Calu3 (cell line): ENCODE measurements at regions not wholly inside any gene's neighbourhood (a gene's known extent, or its start where the extent isn't known, plus 50 kb on each side); places are given as distances from the start of the nearest gene placed in this dataset.

Source experiments
- BruUV-seq: library from RNA; stranded (reverse); fragments of 400-500 nt; replicated peaks from 2 replicates; lab custom pipeline; 2021; lab: Mats Ljungman, UMichigan
- CTCF ChIA-PET: fragments of 300-600 bp; sonication (Branson Sonifier 250); formaldehyde crosslinking; loops from one replicate; lab custom pipeline; 2022; ENCODE audit warnings: antibody characterized with exemption; lab: Charles Lee
- DNase-seq: peaks from one replicate; pipeline ENCODE4 v3.0.0; 2022
- H3K27ac Mint-ChIP-seq: one replicate; pipeline ENCODE4 v1.8.0; 2022; ENCODE audit warnings: mixed read lengths; ENCODE audit not compliant: unreplicated experiment
- H3K27me3 Mint-ChIP-seq: one replicate; pipeline ENCODE4 v1.8.0; 2022; ENCODE audit warnings: mixed read lengths; ENCODE audit not compliant: unreplicated experiment
- H3K36me3 Mint-ChIP-seq: one replicate; pipeline ENCODE4 v1.8.0; 2022; ENCODE audit warnings: mild to moderate bottlenecking, moderate library complexity, mixed read lengths; ENCODE audit not compliant: insufficient read depth, unreplicated experiment
- H3K4me1 Mint-ChIP-seq: one replicate; pipeline ENCODE4 v1.8.0; 2022; ENCODE audit warnings: mild to moderate bottlenecking, low read depth, mixed read lengths; ENCODE audit not compliant: unreplicated experiment
- H3K4me3 Mint-ChIP-seq: one replicate; pipeline ENCODE4 v1.8.0; 2022; ENCODE audit warnings: mild to moderate bottlenecking, low read depth, moderate library complexity, mixed read lengths; ENCODE audit not compliant: unreplicated experiment
- H3K9me3 Mint-ChIP-seq: one replicate; pipeline ENCODE4 v1.8.0; 2022; ENCODE audit warnings: low read depth, mixed read lengths; ENCODE audit not compliant: unreplicated experiment
- intact Hi-C: fragments of 100-400 bp; cut with micrococcal nuclease; formaldehyde crosslinking; loops from one replicate; pipeline ENCODE4 v1.10.0; 2022; ENCODE audit not compliant: unreplicated experiment
- TF ChIP-seq, protein P1 (sequence below): fragments of 200-600 bp; IDR thresholded peaks from one replicate; pipeline ENCODE4 v1.8.0; 2022; ENCODE audit warnings: antibody characterized with exemption; ENCODE audit not compliant: unreplicated experiment

DNA sequence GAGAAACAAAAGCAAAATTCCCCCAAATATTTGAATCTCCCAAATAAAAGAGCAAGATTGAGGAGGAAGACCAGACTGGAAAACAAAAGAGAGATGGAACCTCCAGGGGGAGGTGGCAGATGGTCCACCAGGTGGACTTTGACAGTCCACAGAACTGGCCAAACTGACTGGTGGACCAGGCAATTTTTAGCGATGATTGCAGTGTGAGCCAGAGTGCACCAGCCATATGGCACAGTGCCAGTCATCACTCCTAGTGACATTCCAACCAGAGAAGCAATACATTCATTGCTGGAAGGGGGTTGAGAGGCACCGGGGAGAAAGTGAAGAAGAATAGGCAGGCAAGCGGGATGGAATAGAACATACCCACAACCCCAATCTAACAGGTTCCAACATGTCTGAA lies 182.9 kb downstream of the EXOC5 start:
- Mint-ChIP-seq H3K9me3 (no peaks in the 10 kb centered on the region), H3K36me3 (no peaks in the 10 kb centered on the region), H3K27ac (no peak overlapping the region), H3K27me3 (peaks cover 46% of the 10 kb centered on the region), H3K4me1 (no peaks in the 10 kb centered on the region), H3K4me3 (no peak overlapping the region)
- CTCF ChIA-PET: no interaction called here
- BruUV-seq: no TSS peak
- TF ChIP-seq, protein P1, sequence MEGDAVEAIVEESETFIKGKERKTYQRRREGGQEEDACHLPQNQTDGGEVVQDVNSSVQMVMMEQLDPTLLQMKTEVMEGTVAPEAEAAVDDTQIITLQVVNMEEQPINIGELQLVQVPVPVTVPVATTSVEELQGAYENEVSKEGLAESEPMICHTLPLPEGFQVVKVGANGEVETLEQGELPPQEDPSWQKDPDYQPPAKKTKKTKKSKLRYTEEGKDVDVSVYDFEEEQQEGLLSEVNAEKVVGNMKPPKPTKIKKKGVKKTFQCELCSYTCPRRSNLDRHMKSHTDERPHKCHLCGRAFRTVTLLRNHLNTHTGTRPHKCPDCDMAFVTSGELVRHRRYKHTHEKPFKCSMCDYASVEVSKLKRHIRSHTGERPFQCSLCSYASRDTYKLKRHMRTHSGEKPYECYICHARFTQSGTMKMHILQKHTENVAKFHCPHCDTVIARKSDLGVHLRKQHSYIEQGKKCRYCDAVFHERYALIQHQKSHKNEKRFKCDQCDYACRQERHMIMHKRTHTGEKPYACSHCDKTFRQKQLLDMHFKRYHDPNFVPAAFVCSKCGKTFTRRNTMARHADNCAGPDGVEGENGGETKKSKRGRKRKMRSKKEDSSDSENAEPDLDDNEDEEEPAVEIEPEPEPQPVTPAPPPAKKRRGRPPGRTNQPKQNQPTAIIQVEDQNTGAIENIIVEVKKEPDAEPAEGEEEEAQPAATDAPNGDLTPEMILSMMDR: no peak
- no peak for DNase-seq
- intact Hi-C loops: no loop called here

DNA sequence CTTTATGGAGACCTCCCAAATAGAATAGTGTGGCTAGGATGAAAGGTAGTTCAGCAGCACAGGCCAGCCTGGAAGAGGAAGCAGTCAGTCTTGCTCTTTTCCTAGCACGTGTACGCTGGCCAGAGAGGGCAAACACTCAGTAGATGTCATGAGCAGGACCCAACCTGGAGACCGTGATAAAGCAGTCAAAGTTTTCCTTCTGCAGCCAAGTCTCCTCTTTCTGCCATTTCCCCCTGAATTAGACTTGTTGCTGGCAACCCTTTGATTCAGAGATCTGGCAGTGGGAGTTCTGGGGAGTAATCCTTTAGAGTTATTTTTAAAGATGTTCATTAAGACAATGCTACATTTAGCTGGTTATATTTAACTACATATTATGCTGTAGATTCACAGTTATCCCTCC lies 183.7 kb downstream of the EXOC5 start:
- Mint-ChIP-seq H3K27ac (no peak overlapping the region), H3K9me3 (no peaks in the 10 kb centered on the region), H3K4me1 (no peaks in the 10 kb centered on the region), H3K27me3 (peaks cover 46% of the 10 kb centered on the region), H3K4me3 (no peak overlapping the region), H3K36me3 (no peaks in the 10 kb centered on the region)
- TF ChIP-seq, protein P1: no peak
- DNase-seq: no peak
- no TSS peak for BruUV-seq
- CTCF ChIA-PET: interaction anchor here (0.5 kb wide), 1 partner anchor 270 kb away, joined by 4 read pairs; no protein-coding TSS in a partner anchor
- intact Hi-C loops: no loop called here

DNA sequence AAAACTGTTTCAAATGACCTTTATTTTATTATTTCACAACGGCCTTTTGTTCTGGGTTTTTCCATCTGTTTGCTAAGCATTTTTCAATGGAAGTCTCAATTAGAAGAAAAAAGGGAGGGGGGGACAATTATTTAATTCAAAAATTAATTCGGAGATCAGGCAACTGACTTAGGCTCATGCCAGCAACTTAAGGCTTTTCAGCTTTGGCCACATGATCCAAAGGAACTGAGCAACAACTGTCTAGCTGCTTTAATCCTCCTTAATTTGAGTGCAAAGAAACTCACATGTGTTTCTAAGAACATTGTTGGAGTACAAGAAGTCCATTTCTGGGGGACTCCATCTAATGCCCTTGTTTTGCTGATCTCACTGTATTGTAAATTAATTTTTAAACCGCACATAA lies 188.0 kb downstream of the EXOC5 start:
- Mint-ChIP-seq H3K36me3 (no peaks in the 10 kb centered on the region), H3K27me3 (peaks cover 34% of the 10 kb centered on the region), H3K9me3 (no peaks in the 10 kb centered on the region), H3K4me1 (no peaks in the 10 kb centered on the region), H3K27ac (no peak overlapping the region), H3K4me3 (no peak overlapping the region)
- no peak for DNase-seq
- BruUV-seq: no TSS peak
- TF ChIP-seq, protein P1: no peak
- CTCF ChIA-PET: no interaction called here
- intact Hi-C loops: no loop called here

DNA sequence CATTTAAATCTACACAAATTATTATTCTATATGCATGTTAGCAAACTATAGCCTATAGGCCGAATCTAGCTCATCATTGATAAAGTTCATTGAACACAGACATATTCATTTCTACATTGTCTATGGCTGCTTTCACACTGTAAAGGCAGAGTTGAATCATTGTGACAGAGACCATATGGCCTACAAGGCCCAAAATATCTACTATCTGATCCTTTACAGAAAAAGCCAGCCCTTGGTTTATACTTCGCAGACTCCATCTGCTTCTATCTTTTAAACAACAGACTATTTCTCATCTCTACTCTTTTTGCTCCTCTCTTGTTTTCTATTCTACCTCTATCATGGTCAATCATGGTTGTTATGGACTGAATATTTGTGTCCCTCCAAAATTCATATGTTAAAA lies 190.7 kb downstream of the EXOC5 start:
- H3K27me3 Mint-ChIP-seq: peaks cover 25% of the 10 kb centered on the region
- intact Hi-C loops: no loop called here
- CTCF ChIA-PET: no interaction called here
- H3K27ac Mint-ChIP-seq: no peak overlapping the region
- no TSS peak for BruUV-seq
- no peaks in the 10 kb centered on the region for H3K9me3 Mint-ChIP-seq
- no peak for DNase-seq
- no peaks in the 10 kb centered on the region for H3K4me1 Mint-ChIP-seq
- no peaks in the 10 kb centered on the region for H3K36me3 Mint-ChIP-seq
- no peak overlapping the region for H3K4me3 Mint-ChIP-seq
- TF ChIP-seq, protein P1: no peak
